ENCODE measurements at regions not wholly inside any gene's neighbourhood (a gene's known extent, or its start where the extent isn't known, plus 50 kb on each side); places are given as distances from the start of the nearest gene placed in this dataset.

DNA sequence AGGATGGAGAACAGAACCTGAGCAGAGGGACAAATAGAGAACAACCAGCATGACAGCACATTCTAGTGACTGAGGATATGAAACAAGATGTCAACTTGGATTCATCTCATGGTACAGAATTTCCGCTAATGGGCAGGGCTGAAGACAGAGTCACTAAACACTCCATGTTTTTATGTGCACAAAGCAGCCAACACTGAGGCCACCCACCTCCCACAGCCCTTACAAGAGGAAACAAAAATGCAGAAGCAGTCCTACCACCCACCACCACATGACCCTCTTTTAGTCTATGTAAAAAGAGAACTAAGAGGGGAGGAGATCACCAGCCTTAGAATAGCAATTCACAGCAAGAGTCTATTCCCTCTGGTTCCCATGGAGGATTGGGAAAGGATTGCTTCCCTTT is 131.4 kb upstream of the UBE2E2 start:
- H3K4me1 ChIP-seq (ENCODE audit: insufficient read depth, low read length, severe bottlenecking) = no peaks in the 10 kb centered on the region
- no peaks in the 10 kb centered on the region for H3K9me2 ChIP-seq (ENCODE audit: low read depth, low read length)
- H4K20me1 ChIP-seq (ENCODE audit: insufficient read depth, low read length) = no peaks in the 10 kb centered on the region
- no peaks in the 10 kb centered on the region for H3K27me3 ChIP-seq (ENCODE audit: insufficient read depth, low read length)
- H2AFZ ChIP-seq (ENCODE audit: low read length) = no peak overlapping the region
- no peak overlapping the region for H3K4me2 ChIP-seq (ENCODE audit: low read length)
- no peaks in the 10 kb centered on the region for H3K79me2 ChIP-seq (ENCODE audit: insufficient read depth, low read length)
- no peak overlapping the region for H3K9ac ChIP-seq (ENCODE audit: low read length)
- TF ChIP-seq EZH2 (IDR thresholded peaks at IDR 0.05; ENCODE audit: borderline replicate concordance, low read length) = no peak
- no peak for TF ChIP-seq CTCF (IDR thresholded peaks at IDR 0.05; ENCODE audit: low read length)
- H3K9me3 ChIP-seq (ENCODE audit: low read length) = no peaks in the 10 kb centered on the region
- H3F3A ChIP-seq (ENCODE audit: insufficient read depth, low read length) = no peaks in the 10 kb centered on the region
- H3K27ac ChIP-seq (ENCODE audit: low read depth, low read length, poor library complexity, severe bottlenecking) = no peak overlapping the region
- no peaks in the 10 kb centered on the region for H3K36me3 ChIP-seq (ENCODE audit: insufficient read depth, low read length)
- H3K4me3 ChIP-seq (ENCODE audit: low read depth, low read length, poor library complexity, severe bottlenecking) = no peak overlapping the region

DNA sequence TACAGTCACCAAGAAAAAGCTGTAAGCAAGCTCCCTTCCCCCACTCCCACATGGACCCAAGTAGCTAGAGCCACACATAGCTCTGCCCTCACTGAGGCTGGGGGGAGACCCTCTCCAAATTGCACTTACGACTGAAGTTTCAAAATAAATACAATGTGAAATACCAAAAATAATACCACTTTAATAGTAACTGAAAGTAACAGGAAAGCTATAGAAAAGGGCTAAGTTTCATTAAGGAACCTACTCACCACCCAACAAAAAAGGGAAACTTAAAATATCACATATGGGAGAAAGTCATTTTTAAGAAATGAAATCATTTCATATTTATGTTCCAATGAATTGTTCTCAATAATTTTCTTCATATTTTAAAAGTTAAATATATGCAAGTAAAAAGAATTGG is 130.4 kb upstream of the UBE2E2 start:
- Histone ChIP-seq H3K36me3 (ENCODE audit: insufficient read depth, low read length) (no peaks in the 10 kb centered on the region), H3K27me3 (ENCODE audit: insufficient read depth, low read length) (no peaks in the 10 kb centered on the region), H3K9me2 (ENCODE audit: low read depth, low read length) (no peaks in the 10 kb centered on the region), H3K9ac (ENCODE audit: low read length) (no peak overlapping the region), H3K4me3 (ENCODE audit: low read depth, low read length, poor library complexity, severe bottlenecking) (no peak overlapping the region), H3K27ac (ENCODE audit: low read depth, low read length, poor library complexity, severe bottlenecking) (no peak overlapping the region), H2AFZ (ENCODE audit: low read length) (no peak overlapping the region), H3K4me1 (ENCODE audit: insufficient read depth, low read length, severe bottlenecking) (no peaks in the 10 kb centered on the region), H3K4me2 (ENCODE audit: low read length) (no peak overlapping the region), H3K79me2 (ENCODE audit: insufficient read depth, low read length) (no peaks in the 10 kb centered on the region), H3F3A (ENCODE audit: insufficient read depth, low read length) (no peaks in the 10 kb centered on the region), H3K9me3 (ENCODE audit: low read length) (no peaks in the 10 kb centered on the region), H4K20me1 (ENCODE audit: insufficient read depth, low read length) (no peaks in the 10 kb centered on the region)
- TF ChIP-seq EZH2 (IDR thresholded peaks at IDR 0.05; ENCODE audit: borderline replicate concordance, low read length) (no peak), CTCF (IDR thresholded peaks at IDR 0.05; ENCODE audit: low read length) (no peak)

DNA sequence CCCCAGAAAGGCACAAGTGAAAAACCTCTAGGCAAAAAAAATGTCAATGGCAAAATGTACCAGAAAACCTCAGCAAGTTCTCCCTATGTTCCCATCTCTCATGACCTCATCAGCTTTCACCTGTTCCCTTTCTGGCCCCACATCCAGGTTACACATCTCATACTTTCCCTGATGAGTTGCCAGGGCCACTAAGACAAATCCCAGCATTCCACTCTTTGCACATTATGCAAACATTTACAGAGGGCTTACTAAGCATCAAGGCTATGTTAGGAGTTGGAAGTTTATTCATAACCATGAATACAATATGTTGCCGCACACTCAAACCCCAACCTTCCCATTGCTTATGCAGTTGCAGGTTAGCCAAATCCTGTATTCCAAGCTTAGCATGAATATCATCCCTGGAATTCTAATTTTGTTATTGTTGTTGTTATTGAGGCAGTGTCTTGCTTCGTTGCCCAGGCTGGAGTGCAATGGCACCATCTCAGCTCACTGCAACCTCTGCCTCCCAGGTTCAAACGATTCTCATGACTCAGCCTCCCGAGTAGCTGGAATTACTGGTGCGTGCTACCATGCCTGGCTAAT is 129.3 kb upstream of the UBE2E2 start:
- no peak overlapping the region for H3K27ac ChIP-seq (ENCODE audit: low read depth, low read length, poor library complexity, severe bottlenecking)
- H3K9me3 ChIP-seq (ENCODE audit: low read length) = no peaks in the 10 kb centered on the region
- TF ChIP-seq CTCF (IDR thresholded peaks at IDR 0.05; ENCODE audit: low read length) (no peak), EZH2 (IDR thresholded peaks at IDR 0.05; ENCODE audit: borderline replicate concordance, low read length) (no peak)
- H3K4me1 ChIP-seq (ENCODE audit: insufficient read depth, low read length, severe bottlenecking) = no peaks in the 10 kb centered on the region
- no peaks in the 10 kb centered on the region for H3K36me3 ChIP-seq (ENCODE audit: insufficient read depth, low read length)
- H3K9ac ChIP-seq (ENCODE audit: low read length) = no peak overlapping the region
- no peaks in the 10 kb centered on the region for H3K9me2 ChIP-seq (ENCODE audit: low read depth, low read length)
- H3K4me3 ChIP-seq (ENCODE audit: low read depth, low read length, poor library complexity, severe bottlenecking) = no peak overlapping the region
- H3F3A ChIP-seq (ENCODE audit: insufficient read depth, low read length) = no peaks in the 10 kb centered on the region
- H3K4me2 ChIP-seq (ENCODE audit: low read length) = no peak overlapping the region
- H4K20me1 ChIP-seq (ENCODE audit: insufficient read depth, low read length) = no peaks in the 10 kb centered on the region
- no peaks in the 10 kb centered on the region for H3K79me2 ChIP-seq (ENCODE audit: insufficient read depth, low read length)
- H2AFZ ChIP-seq (ENCODE audit: low read length) = no peak overlapping the region
- no peaks in the 10 kb centered on the region for H3K27me3 ChIP-seq (ENCODE audit: insufficient read depth, low read length)
